ENCODE measurements at regions not wholly inside any gene's neighbourhood (a gene's known extent, or its start where the extent isn't known, plus 50 kb on each side); places are given as distances from the start of the nearest gene placed in this dataset.

GRCh38 chr9:6076851-6077250 lies 61.4 kb upstream of the RANBP6 start:
- TF ChIP-seq POLR2A (IDR thresholded peaks at IDR 0.05; ENCODE audit: control extremely low read depth in 1 of 2, low read depth in 2 of 2, low read length in 2 of 2) (no peak), EP300 (IDR thresholded peaks at IDR 0.05; ENCODE audit: borderline replicate concordance in 1 of 2, low read depth in 2 of 2, low read length in 2 of 2) (no peak), MAFK (IDR thresholded peaks at IDR 0.05; ENCODE audit: low read depth, low read length) (no peak), EZH2 (IDR thresholded peaks at IDR 0.05; ENCODE audit: low read depth, low read length, severe bottlenecking) (no peak), CTCF (IDR thresholded peaks at IDR 0.05; ENCODE audit: control extremely low read depth in 1 of 3, insufficient read depth in 1 of 3, low read depth in 1 of 3, low read length in 3 of 3) (no peak)

Data from H1 (cell line).